C4-2B (cell line): ENCODE measurements at regions not wholly inside any gene's neighbourhood (a gene's known extent, or its start where the extent isn't known, plus 50 kb on each side); places are given as distances from the start of the nearest gene placed in this dataset.

Experiments used
- H3K27ac ChIP-seq: fragments of 450-650 bp; 2 replicates; pipeline ENCODE4 v1.5.1; 2017
- ZFX ChIP-seq: fragments of 450-650 bp; IDR thresholded peaks from 2 replicates; pipeline ENCODE4 v1.6.1; 2017
- TF ChIP-seq, protein P1 (sequence below): fragments of 450-650 bp; conservative IDR thresholded peaks from 2 replicates; pipeline ENCODE4 v1.5.1; 2017; ENCODE audit warnings: mild to moderate bottlenecking

DNA sequence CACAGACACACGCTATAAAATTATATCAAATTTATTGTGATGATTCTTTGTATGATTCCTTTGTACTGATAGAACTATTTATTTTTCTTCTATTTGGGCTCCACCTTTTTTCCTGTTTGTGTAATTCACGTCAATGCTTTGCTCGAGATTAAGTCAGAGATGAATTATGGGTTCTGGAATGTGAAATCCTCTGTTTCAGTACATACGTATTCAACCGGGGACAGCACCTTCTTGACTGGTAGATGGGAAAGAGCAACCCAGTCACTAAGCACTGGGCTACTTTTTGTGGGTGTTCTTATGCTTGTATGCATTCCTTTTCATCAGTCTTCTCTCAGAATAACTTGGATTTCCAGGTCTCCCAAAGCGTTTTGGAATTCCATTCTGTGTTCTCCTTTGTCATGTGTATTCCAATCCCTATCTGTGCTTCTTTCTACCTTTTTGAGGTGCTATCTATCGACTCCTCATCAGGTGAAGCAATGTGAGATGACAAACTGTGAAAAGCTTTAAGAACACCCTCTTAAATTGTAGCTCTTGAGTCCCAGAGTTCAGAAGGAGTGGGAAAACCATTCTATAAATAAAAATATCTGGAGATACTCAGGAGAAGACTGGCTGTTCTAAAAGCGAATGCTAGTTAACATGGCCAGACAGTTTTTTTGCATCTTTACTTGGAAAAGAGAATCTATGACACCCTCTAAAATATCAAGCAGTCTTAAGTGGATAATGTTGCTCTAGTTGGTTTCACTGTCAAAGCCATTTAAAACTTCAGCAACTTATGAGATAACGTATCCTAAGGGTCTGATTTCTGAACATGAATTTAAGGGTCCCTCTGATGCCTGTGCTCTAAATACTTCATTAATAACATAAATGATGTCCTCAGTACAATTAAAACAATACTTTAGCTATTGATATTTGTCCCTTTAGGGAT lies 197.7 kb upstream of the PREP start:
- no peak overlapping the region for H3K27ac ChIP-seq
- no peak for TF ChIP-seq ZFX
- TF ChIP-seq, protein P1, sequence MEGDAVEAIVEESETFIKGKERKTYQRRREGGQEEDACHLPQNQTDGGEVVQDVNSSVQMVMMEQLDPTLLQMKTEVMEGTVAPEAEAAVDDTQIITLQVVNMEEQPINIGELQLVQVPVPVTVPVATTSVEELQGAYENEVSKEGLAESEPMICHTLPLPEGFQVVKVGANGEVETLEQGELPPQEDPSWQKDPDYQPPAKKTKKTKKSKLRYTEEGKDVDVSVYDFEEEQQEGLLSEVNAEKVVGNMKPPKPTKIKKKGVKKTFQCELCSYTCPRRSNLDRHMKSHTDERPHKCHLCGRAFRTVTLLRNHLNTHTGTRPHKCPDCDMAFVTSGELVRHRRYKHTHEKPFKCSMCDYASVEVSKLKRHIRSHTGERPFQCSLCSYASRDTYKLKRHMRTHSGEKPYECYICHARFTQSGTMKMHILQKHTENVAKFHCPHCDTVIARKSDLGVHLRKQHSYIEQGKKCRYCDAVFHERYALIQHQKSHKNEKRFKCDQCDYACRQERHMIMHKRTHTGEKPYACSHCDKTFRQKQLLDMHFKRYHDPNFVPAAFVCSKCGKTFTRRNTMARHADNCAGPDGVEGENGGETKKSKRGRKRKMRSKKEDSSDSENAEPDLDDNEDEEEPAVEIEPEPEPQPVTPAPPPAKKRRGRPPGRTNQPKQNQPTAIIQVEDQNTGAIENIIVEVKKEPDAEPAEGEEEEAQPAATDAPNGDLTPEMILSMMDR, result no peak

DNA sequence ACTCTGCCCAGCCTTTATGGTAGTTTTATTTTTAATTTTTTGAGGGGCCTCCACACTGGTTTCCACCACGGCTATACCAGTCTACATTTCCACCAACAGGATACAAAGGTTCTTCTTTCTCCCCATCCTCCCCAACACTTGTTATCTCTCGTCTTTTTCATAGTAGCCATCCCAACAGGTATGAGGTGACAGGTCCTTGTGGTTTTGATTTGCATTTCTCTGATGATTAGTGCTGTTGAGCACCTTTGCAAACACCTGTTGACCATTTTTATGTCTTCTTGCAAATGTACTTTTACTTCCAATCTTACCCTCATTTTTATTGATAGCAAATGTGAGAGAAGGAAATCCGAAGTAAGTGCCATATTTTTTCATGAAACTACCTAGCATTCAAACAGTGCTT lies 195.4 kb upstream of the PREP start:
- no peak overlapping the region for H3K27ac ChIP-seq
- TF ChIP-seq ZFX, result no peak
- TF ChIP-seq, protein P1, result no peak

DNA sequence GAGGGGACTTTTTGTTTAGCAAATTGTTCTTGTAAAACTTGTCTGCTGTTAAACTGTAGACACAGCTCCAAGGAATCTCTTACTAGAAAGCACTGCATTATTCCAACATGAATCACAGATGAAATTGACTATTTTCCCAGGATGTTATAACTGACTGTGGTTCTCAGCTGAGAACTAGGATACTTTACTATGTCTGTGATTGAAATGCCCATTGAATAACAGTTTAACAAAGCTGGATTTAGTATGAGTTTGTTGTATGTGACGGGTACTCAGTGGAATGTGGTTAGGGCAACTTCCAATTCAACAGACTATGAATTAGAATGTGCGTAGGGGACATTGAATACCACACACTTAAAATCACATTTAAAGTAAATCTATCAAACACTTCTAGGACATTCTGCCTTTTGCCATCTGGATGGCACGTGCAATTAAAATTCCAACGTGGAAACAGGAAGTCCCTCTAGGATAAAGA lies 193.4 kb upstream of the PREP start:
- H3K27ac ChIP-seq, result no peak overlapping the region
- TF ChIP-seq ZFX, result no peak
- TF ChIP-seq, protein P1, result no peak

DNA sequence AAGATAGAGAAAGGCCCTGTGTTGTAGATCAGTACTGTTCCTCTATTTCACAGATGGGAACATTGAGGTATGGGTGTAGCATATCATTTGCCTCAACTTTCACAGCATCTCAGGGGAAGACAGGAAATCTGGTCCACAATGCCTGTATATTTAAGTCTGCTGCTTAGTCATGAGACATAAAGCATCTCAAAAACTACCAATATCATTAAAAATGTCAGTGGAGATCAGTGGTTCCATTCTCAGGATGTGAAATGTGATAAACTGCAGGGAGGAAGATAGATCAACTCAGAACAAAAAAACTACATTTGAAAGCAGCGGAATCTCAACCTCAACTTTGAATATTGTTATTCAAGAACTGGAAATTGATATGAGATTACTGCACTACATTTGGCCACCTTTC lies 192.9 kb upstream of the PREP start:
- TF ChIP-seq ZFX, result no peak
- no peak overlapping the region for H3K27ac ChIP-seq

DNA sequence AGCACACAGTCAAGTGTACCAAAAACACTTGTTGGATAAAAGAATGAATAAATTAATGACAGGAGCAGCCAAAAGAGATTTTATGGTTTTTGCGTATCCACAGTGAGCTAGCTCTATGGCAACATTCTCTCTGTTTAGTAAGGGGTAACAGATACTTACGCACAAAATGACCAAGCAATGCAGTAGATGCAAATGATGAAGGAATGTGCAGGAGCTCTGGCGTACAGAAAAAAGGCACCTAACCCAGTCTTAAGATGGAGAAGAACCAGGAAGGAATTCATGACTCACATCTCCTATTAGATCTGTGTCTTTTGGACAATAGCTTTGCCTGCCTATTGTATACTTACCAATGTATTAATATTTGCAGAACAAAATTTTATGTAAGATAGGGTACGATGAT lies 191.9 kb upstream of the PREP start:
- no peak for TF ChIP-seq ZFX
- TF ChIP-seq, protein P1, result no peak
- no peak overlapping the region for H3K27ac ChIP-seq

DNA sequence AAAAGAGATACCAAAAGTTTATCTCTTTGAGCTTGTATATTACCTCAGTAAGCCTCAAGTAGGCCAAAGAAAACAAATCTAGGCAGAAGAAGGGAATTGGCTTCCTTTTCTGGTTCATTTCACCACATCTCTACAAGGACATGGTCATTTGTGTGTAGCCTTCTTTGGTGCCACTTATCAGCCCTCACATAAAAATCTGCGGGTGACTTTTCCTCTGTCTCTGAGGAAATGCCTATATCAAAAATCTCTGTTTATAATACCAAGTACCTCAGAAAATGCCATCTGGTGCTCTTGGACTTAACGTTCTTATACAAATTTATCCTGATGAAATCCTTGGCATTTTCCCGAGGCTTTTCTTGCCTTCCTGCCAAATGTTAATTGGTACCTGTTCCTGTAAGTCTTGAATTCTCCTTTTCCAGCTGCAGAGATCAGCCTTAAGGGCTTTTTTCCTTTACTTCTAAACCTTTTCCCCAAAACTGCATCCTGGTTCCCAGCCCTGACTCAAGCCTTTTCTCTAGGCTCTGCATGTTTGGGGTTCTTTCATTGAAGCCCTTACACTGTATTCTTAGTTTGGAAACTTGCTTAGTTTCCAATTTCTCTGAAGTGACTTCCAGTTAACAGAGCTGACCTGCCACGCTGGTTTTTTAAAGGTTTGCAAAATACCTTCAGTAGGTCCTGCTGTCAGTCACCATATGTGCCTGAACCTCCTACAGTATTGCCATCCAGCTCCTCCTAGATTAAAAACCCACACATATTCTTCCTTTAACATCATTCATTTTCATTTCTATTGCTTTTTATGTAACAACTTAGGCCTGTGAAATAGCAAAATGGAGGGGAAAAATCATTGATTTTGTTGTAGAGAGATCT lies 191.2 kb upstream of the PREP start:
- TF ChIP-seq, protein P1, result no peak
- no peak for TF ChIP-seq ZFX
- peak overlapping the region; percentile 41; the same call in 1 of the 2 replicates for H3K27ac ChIP-seq

DNA sequence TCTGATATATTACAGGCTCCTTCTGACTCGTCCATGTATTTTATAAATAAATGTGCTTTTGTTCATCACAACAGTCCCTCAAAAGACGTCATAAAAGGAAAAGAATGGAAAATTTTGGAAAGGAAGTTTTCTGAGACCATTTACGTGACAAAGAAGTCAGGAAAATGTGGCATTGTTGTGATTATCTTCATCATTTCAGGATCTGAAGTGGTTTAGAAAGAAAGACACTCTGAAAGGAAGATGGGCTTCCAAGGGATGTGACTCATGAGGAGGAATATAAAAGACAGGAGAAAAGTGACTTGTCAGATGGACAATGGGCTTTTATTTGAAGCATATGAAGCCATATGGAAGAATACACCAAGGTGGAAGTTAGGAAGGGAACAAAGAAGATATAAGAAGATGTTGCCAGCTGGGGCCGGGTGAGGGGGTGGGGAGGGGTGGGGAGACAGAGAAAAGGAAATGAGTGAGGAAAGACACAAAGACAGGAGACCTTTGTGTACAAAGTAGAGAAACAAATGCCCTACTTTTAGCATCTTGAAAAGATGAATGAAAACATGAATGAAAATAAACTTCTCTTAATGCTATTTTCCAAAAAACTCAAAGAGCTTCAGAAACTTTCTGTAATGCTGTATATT lies 190.3 kb upstream of the PREP start:
- H3K27ac ChIP-seq, result peak overlapping the region; percentile 31; the same call in 1 of the 2 replicates
- TF ChIP-seq, protein P1, result no peak
- no peak for TF ChIP-seq ZFX
